Adrenal gland (tissue), 5 donors: ENCODE measurements at regions not wholly inside any gene's neighbourhood (a gene's known extent, or its start where the extent isn't known, plus 50 kb on each side); places are given as distances from the start of the nearest gene placed in this dataset.

ENCODE experiments used
- CTCF ChIP-seq, 6 experiments: fragments of 450-650 bp in 4 of 6; fragments of 200-600 bp in 2 of 6; sonication (generic) in 1 of 6; IDR thresholded peaks; 1 replicate in 5 of 6; 2 replicates in 1 of 6; pipeline versions ENCODE4 v1.5.1 to v1.8.0; 2016 to 2021; ENCODE audit warnings: antibody characterized with exemption in 6 of 6, mild to moderate bottlenecking in 2 of 6, moderate library complexity in 1 of 6
- POLR2A ChIP-seq, 2 donors: fragments of 450-650 bp; IDR thresholded peaks; one replicate each; pipeline ENCODE4 v1.6.1; 2017; ENCODE audit warnings: antibody characterized with exemption in 2 of 2, mild to moderate bottlenecking in 2 of 2, moderate library complexity in 1 of 2
- donor health status: DM: no; HTN: no; CAD: no.

GRCh38 chr4:53656421-53656981 lies 65.2 kb upstream of the LNX1 start:
- peak in 3 of 6 experiments; percentile 30 to 34 (median 32) for TF ChIP-seq CTCF (IDR thresholded peaks at IDR 0.05)
- TF ChIP-seq POLR2A (IDR thresholded peaks at IDR 0.05) = no peak
